CD14-positive monocyte (primary cell): ENCODE measurements at regions not wholly inside any gene's neighbourhood (a gene's known extent, or its start where the extent isn't known, plus 50 kb on each side); places are given as distances from the start of the nearest gene placed in this dataset.

Source experiments
- DNase-seq, 3 donors: peaks; one replicate each; pipeline ENCODE4 v3.0.0-alpha.2; 2011 to 2022
- H2AFZ ChIP-seq: 2 replicates; pipeline ENCODE4 v1.6.0; 2012; ENCODE audit warnings: mild to moderate bottlenecking, low read depth, low read length, inconsistent platforms; ENCODE audit not compliant: insufficient read depth, poor library complexity, severe bottlenecking
- H3K27ac ChIP-seq, 2 donors: 1 replicate in 1 of 2; 2 replicates in 1 of 2; pipeline ENCODE4 v1.5.1; 2012 to 2013; ENCODE audit warnings: low read length in 2 of 2, control low read depth in 1 of 2, inconsistent platforms in 1 of 2, low read depth in 1 of 2, mild to moderate bottlenecking in 1 of 2
- H3K27me3 ChIP-seq, 2 donors: one replicate each; pipeline versions ENCODE4 v1.6.0 to v1.6.1; 2011 to 2013; ENCODE audit warnings: low read length in 2 of 2; ENCODE audit not compliant: control insufficient read depth in 2 of 2, insufficient read depth in 2 of 2
- H3K36me3 ChIP-seq, 2 donors: replicated peaks in 1 of 2; 1 replicate in 1 of 2; 2 replicates in 1 of 2; pipeline versions ENCODE4 v1.5.1 to v1.6.1; 2012 to 2013; ENCODE audit warnings: low read length in 2 of 2, control low read depth in 1 of 2, inconsistent platforms in 1 of 2, mild to moderate bottlenecking in 1 of 2; ENCODE audit not compliant: insufficient read depth in 2 of 2, control insufficient read depth in 1 of 2
- H3K4me1 ChIP-seq, 2 donors: 1 replicate in 1 of 2; 2 replicates in 1 of 2; pipeline versions ENCODE4 v1.5.1 to v1.6.1; 2012 to 2013; ENCODE audit warnings: low read length in 2 of 2, control low read depth in 1 of 2, inconsistent platforms in 1 of 2, mild to moderate bottlenecking in 1 of 2, moderate library complexity in 1 of 2; ENCODE audit not compliant: insufficient read depth in 2 of 2, control insufficient read depth in 1 of 2
- H3K4me2 ChIP-seq: replicated peaks from 2 replicates; pipeline ENCODE3; 2012; ENCODE audit warnings: low read length, moderate library complexity, mild to moderate bottlenecking; ENCODE audit not compliant: poor library complexity, severe bottlenecking; ENCODE audit errors: extremely low read depth
- H3K4me3 ChIP-seq, 3 experiments: fragments of 200-600 bp in 1 of 3; sonication (generic) in 1 of 3; replicated peaks in 1 of 3; 1 replicate in 2 of 3; 2 replicates in 1 of 3; pipeline ENCODE4 v1.5.1; 2011 to 2013; ENCODE audit warnings: low read length in 3 of 3, mild to moderate bottlenecking in 3 of 3, control low read depth in 2 of 3, low read depth in 2 of 3, inconsistent platforms in 1 of 3, moderate library complexity in 1 of 3
- H3K79me2 ChIP-seq: 2 replicates; pipeline ENCODE4 v1.6.0; 2012; ENCODE audit warnings: mild to moderate bottlenecking, control low read depth, inconsistent platforms, low read length, moderate library complexity; ENCODE audit not compliant: insufficient read depth
- H3K9ac ChIP-seq: 2 replicates; pipeline ENCODE4 v1.6.0; 2017; ENCODE audit warnings: low read length, mild to moderate bottlenecking; ENCODE audit not compliant: insufficient read depth, poor library complexity, severe bottlenecking
- H3K9me3 ChIP-seq, 2 donors: replicated peaks in 1 of 2; 1 replicate in 1 of 2; 2 replicates in 1 of 2; pipeline versions ENCODE4 v1.5.1 to v1.6.1; 2012 to 2013; ENCODE audit warnings: low read length in 2 of 2, control low read depth in 1 of 2; ENCODE audit not compliant: control insufficient read depth in 1 of 2, insufficient read depth in 1 of 2
- H4K20me1 ChIP-seq: 2 replicates; pipeline ENCODE4 v1.6.0; 2012; ENCODE audit warnings: mild to moderate bottlenecking, low read length, control low read depth, moderate library complexity; ENCODE audit not compliant: insufficient read depth
- H3K27ac Mint-ChIP-seq, 7 donors: one replicate each; pipeline ENCODE4 v1.8.0; 2020; ENCODE audit warnings: mild to moderate bottlenecking in 7 of 7, mixed read lengths in 7 of 7, moderate library complexity in 6 of 7, inconsistent platforms in 2 of 7
- H3K27me3 Mint-ChIP-seq, 3 donors: one replicate each; pipeline ENCODE4 v1.8.0; 2021 to 2022; ENCODE audit warnings: low read depth in 3 of 3, mild to moderate bottlenecking in 3 of 3, mixed read lengths in 3 of 3, moderate library complexity in 3 of 3, inconsistent platforms in 1 of 3
- H3K36me3 Mint-ChIP-seq, 2 donors: one replicate each; pipeline ENCODE4 v1.8.0; 2020; ENCODE audit warnings: mixed read lengths in 2 of 2, inconsistent platforms in 1 of 2, mild to moderate bottlenecking in 1 of 2
- H3K4me1 Mint-ChIP-seq: one replicate; pipeline ENCODE4 v1.8.0; 2020; ENCODE audit warnings: mild to moderate bottlenecking, mixed read lengths
- H3K4me3 Mint-ChIP-seq, 2 donors: one replicate each; pipeline ENCODE4 v1.8.0; 2020; ENCODE audit warnings: mild to moderate bottlenecking in 2 of 2, mixed read lengths in 2 of 2, moderate library complexity in 1 of 2
- H3K9me3 Mint-ChIP-seq, 7 donors: one replicate each; pipeline ENCODE4 v1.8.0; 2020 to 2022; ENCODE audit warnings: mixed read lengths in 7 of 7, mild to moderate bottlenecking in 6 of 7, moderate library complexity in 6 of 7, inconsistent platforms in 2 of 7
- WGBS: methylation state at CpG from one replicate; pipeline ENCODE4 v1.1.5; 2013; ENCODE audit warnings: missing lambda C conversion rate; ENCODE audit not compliant: insufficient coverage; 5-methylcytosine and 5-hydroxymethylcytosine counted together
- intact Hi-C, 2 donors: fragments of 100-400 bp; cut with micrococcal nuclease; formaldehyde crosslinking; loops; one replicate each; pipeline versions ENCODE4 v1.15.0 to v1.15.1; 2023
- TF ChIP-seq, protein P1 (sequence below): fragments of 200-600 bp; IDR thresholded peaks from one replicate; pipeline ENCODE4 v1.8.0; 2022; ENCODE audit warnings: antibody characterized with exemption, mild to moderate bottlenecking

DNA sequence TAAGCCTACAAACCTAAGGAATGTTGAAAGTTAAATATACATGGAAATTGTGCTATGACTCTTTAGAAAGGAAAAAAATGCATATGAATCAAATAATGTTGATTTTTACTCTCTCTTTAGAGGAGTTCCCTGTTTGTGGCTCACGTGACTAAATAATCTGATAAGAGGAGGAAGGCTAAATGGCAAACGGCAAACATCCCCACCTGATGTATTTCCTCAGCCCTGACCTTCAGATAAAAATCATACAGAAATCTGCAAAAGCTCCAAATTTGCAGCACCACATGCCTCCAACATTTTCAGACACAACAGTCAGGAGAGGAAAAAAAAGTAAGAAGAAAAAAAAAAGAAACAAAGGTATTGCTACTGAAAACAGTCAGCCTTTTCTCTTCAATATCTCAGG lies 423.0 kb upstream of the PSMD7 start:
- Histone ChIP-seq H3K27me3 (no peaks in the 10 kb centered on the region), H4K20me1 (no peaks in the 10 kb centered on the region), H2AFZ (no peak overlapping the region), H3K4me3 (no peak overlapping the region), H3K79me2 (no peaks in the 10 kb centered on the region), H3K36me3 (no peaks in the 10 kb centered on the region), H3K4me2 (no peak overlapping the region), H3K9me3 (no peaks in the 10 kb centered on the region), H3K9ac (no peak overlapping the region), H3K27ac (no peak overlapping the region), H3K4me1 (no peaks in the 10 kb centered on the region)
- H3K27me3 Mint-ChIP-seq = peaks cover 2% of the 10 kb centered on the region in 3 donors
- H3K9me3 Mint-ChIP-seq = no peaks in the 10 kb centered on the region
- no peak overlapping the region for H3K4me3 Mint-ChIP-seq
- no CpG with 5 or more reads among the region's 2 CpGs for WGBS
- intact Hi-C loops = no loop called here
- TF ChIP-seq, protein P1, sequence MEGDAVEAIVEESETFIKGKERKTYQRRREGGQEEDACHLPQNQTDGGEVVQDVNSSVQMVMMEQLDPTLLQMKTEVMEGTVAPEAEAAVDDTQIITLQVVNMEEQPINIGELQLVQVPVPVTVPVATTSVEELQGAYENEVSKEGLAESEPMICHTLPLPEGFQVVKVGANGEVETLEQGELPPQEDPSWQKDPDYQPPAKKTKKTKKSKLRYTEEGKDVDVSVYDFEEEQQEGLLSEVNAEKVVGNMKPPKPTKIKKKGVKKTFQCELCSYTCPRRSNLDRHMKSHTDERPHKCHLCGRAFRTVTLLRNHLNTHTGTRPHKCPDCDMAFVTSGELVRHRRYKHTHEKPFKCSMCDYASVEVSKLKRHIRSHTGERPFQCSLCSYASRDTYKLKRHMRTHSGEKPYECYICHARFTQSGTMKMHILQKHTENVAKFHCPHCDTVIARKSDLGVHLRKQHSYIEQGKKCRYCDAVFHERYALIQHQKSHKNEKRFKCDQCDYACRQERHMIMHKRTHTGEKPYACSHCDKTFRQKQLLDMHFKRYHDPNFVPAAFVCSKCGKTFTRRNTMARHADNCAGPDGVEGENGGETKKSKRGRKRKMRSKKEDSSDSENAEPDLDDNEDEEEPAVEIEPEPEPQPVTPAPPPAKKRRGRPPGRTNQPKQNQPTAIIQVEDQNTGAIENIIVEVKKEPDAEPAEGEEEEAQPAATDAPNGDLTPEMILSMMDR = no peak
- no peak for DNase-seq
- no peaks in the 10 kb centered on the region for H3K36me3 Mint-ChIP-seq
- H3K27ac Mint-ChIP-seq = no peak overlapping the region
- no peaks in the 10 kb centered on the region for H3K4me1 Mint-ChIP-seq

DNA sequence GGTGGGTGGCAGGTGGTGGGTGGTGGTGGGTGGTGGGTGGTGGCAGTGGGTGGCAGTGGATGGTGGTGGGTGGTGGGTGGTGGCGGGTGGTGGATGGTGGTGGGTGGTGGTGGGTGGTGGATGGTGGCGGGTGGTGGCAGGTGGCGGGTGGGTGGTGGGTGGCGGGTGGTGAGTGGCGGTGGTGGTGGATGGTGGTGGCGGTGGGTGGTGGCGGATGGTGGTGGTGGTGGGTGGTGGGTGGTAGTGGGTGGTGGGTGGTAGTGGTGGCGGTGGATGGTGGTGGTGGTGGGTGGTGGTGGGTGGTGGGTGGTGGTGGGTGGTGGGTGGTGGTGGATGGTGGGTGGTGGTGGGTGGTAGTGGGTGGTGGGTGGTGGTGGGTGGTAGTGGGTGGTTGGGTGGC lies 423.8 kb upstream of the PSMD7 start:
- Histone ChIP-seq H3K4me3 (no peak overlapping the region), H3K27ac (no peak overlapping the region), H3K9ac (no peak overlapping the region), H3K9me3 (no peaks in the 10 kb centered on the region), H4K20me1 (no peaks in the 10 kb centered on the region), H2AFZ (no peak overlapping the region), H3K4me2 (no peak overlapping the region), H3K79me2 (no peaks in the 10 kb centered on the region), H3K4me1 (no peaks in the 10 kb centered on the region), H3K27me3 (no peaks in the 10 kb centered on the region), H3K36me3 (no peaks in the 10 kb centered on the region)
- no peak overlapping the region for H3K27ac Mint-ChIP-seq
- no peaks in the 10 kb centered on the region for H3K4me1 Mint-ChIP-seq
- H3K27me3 Mint-ChIP-seq = peaks cover 2% of the 10 kb centered on the region in 3 donors
- no peak for DNase-seq
- TF ChIP-seq, protein P1 = no peak
- no peaks in the 10 kb centered on the region for H3K36me3 Mint-ChIP-seq
- intact Hi-C loops = no loop called here
- H3K9me3 Mint-ChIP-seq = no peaks in the 10 kb centered on the region
- no CpG with 5 or more reads among the region's 8 CpGs for WGBS
- no peak overlapping the region for H3K4me3 Mint-ChIP-seq
